ENCODE measurements at regions not wholly inside any gene's neighbourhood (a gene's known extent, or its start where the extent isn't known, plus 50 kb on each side); places are given as distances from the start of the nearest gene placed in this dataset.

- Mint-ChIP-seq H3K27ac (ENCODE audit: unreplicated experiment) (peak overlapping the region; percentile 66), H3K4me3 (ENCODE audit: unreplicated experiment) (no peak overlapping the region), H3K9me3 (ENCODE audit: unreplicated experiment) (no peaks in the 10 kb centered on the region), H3K36me3 (ENCODE audit: unreplicated experiment) (peaks cover 5% of the 10 kb centered on the region), H3K4me1 (ENCODE audit: low read depth, unreplicated experiment) (peaks cover 3% of the 10 kb centered on the region), H3K27me3 (ENCODE audit: unreplicated experiment) (peaks cover 3% of the 10 kb centered on the region)
- no peak for TF ChIP-seq CTCF (IDR thresholded peaks at IDR 0.05; ENCODE audit: partially characterized antibody, unreplicated experiment)
- no peak for DNase-seq
Measured at GRCh38 chr20:57943950-57944349, 234.1 kb upstream of the PMEPA1 start.

- DNase-seq = no peak
- no peak for TF ChIP-seq CTCF (IDR thresholded peaks at IDR 0.05; ENCODE audit: partially characterized antibody, unreplicated experiment)
- peaks cover 3% of the 10 kb centered on the region for H3K4me1 Mint-ChIP-seq (ENCODE audit: low read depth, unreplicated experiment)
- H3K9me3 Mint-ChIP-seq (ENCODE audit: unreplicated experiment) = no peaks in the 10 kb centered on the region
- peaks cover 3% of the 10 kb centered on the region for H3K27me3 Mint-ChIP-seq (ENCODE audit: unreplicated experiment)
- H3K27ac Mint-ChIP-seq (ENCODE audit: unreplicated experiment) = no peak overlapping the region
- H3K4me3 Mint-ChIP-seq (ENCODE audit: unreplicated experiment) = no peak overlapping the region
- peaks cover 5% of the 10 kb centered on the region for H3K36me3 Mint-ChIP-seq (ENCODE audit: unreplicated experiment)
Measured at GRCh38 chr20:57943291-57943690, 233.5 kb upstream of the PMEPA1 start.

DNA sequence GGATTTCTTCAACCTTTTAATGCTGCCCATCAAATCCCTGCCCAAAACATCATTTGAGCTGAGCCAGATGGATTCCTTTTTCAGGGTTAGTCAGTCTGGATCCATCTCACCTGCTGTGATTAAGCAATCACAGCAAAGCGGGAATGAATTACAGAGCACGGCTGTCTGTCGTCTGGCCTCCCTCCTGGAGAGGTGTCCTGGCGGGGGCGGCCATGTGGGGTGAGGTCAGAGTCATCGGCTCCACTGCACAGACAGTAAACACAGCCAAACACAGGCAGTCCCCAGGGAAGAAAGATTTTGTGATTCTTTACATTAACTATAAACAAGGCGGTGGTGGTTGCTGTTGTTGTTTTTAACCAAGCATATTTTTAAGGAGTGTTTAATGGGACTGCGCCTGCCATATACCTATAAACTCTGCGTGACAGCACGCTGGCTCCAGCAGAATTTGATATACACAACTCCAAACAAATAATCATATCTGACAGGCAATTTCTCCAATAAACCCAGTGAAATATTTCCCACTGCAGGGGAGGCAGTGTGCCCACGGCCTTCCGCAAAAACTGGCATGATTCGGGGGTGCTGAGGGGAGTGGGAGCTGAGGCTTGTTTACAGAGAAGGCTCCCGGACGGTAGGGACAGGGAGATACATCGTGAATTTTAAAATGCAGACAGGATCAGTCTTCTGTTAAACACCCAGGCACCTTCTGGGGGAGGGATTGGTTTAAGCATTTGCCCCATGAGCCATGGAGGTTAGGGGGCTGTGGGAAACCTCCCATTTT is 232.0 kb upstream of the PMEPA1 start:
- peaks cover 5% of the 10 kb centered on the region for H3K27me3 Mint-ChIP-seq (ENCODE audit: unreplicated experiment)
- H3K9me3 Mint-ChIP-seq (ENCODE audit: unreplicated experiment) = no peaks in the 10 kb centered on the region
- H3K4me3 Mint-ChIP-seq (ENCODE audit: unreplicated experiment) = no peak overlapping the region
- no peak for DNase-seq
- no peak for TF ChIP-seq CTCF (IDR thresholded peaks at IDR 0.05; ENCODE audit: partially characterized antibody, unreplicated experiment)
- peaks cover 5% of the 10 kb centered on the region for H3K36me3 Mint-ChIP-seq (ENCODE audit: unreplicated experiment)
- H3K4me1 Mint-ChIP-seq (ENCODE audit: low read depth, unreplicated experiment) = peaks cover 3% of the 10 kb centered on the region
- H3K27ac Mint-ChIP-seq (ENCODE audit: unreplicated experiment) = no peak overlapping the region

DNA sequence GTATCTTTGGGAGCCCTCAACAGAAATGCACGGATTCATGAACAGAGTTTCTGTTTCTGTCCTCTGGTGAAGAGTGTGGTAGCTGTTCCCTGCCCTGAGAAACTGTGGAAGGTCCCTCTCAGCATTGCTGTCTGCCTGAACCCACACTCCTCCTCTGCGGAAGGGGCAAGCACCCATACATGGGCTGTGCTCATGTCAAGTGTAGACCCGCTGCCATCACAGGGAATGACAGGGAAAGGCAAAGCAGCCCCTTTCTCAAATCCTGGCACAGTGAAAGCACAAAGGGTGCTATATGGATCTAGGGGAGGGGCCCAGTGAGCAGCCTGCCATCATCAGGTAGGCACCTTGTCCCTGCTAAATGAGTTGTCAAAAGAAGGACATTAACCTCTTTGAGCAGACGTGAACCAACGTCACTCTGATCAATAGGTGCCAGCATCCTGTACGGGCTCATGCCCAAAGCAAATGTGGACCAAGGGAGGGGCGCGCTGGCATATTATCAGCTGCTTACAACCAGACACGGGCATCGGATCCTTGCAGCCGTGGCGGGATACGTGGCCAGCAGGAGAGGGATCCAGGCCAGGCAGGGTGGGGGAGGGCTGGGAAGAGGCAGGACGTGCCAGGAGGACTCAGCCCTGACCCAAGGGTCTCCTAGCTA is 231.2 kb upstream of the PMEPA1 start:
- Mint-ChIP-seq H3K9me3 (ENCODE audit: unreplicated experiment) (no peaks in the 10 kb centered on the region), H3K27me3 (ENCODE audit: unreplicated experiment) (peaks cover 5% of the 10 kb centered on the region), H3K36me3 (ENCODE audit: unreplicated experiment) (peaks cover 5% of the 10 kb centered on the region), H3K4me1 (ENCODE audit: low read depth, unreplicated experiment) (peaks cover 3% of the 10 kb centered on the region), H3K27ac (ENCODE audit: unreplicated experiment) (no peak overlapping the region), H3K4me3 (ENCODE audit: unreplicated experiment) (no peak overlapping the region)
- no peak for TF ChIP-seq CTCF (IDR thresholded peaks at IDR 0.05; ENCODE audit: partially characterized antibody, unreplicated experiment)
- no peak for DNase-seq

GRCh38 chr20:57940376-57940775 is 230.6 kb upstream of the PMEPA1 start:
- DNase-seq = no peak
- Mint-ChIP-seq H3K4me3 (ENCODE audit: unreplicated experiment) (no peak overlapping the region), H3K27ac (ENCODE audit: unreplicated experiment) (no peak overlapping the region), H3K9me3 (ENCODE audit: unreplicated experiment) (no peaks in the 10 kb centered on the region), H3K27me3 (ENCODE audit: unreplicated experiment) (peaks cover 5% of the 10 kb centered on the region), H3K36me3 (ENCODE audit: unreplicated experiment) (peaks cover 5% of the 10 kb centered on the region), H3K4me1 (ENCODE audit: low read depth, unreplicated experiment) (peaks cover 3% of the 10 kb centered on the region)
- TF ChIP-seq CTCF (IDR thresholded peaks at IDR 0.05; ENCODE audit: partially characterized antibody, unreplicated experiment) = no peak

Data from glutamatergic neuron (in vitro differentiated cells).